COLO829 (cell line): ENCODE measurements at regions not wholly inside any gene's neighbourhood (a gene's known extent, or its start where the extent isn't known, plus 50 kb on each side); places are given as distances from the start of the nearest gene placed in this dataset.
A peak's percentile ranks its signal among the peaks of the same experiment; 100 is the strongest.

Experiments used
- DNase-seq: peaks from one replicate; pipeline ENCODE4 v3.0.0; 2012; ENCODE audit warnings: low spot score

- no peak for DNase-seq
These were observed 277.2 kb downstream of the EIPR1 start for GRCh38 chr2:3100386-3100785.

- no peak for DNase-seq
These were observed 277.8 kb downstream of the EIPR1 start for GRCh38 chr2:3099860-3100234.

- DNase-seq, result no peak
These were observed 278.3 kb downstream of the EIPR1 start for GRCh38 chr2:3099145-3099859.

GRCh38 chr2:3098231-3098630, 279.4 kb downstream of the EIPR1 start:
- DNase-seq, result no peak

- no peak for DNase-seq
These were observed 279.8 kb downstream of the EIPR1 start for GRCh38 chr2:3097804-3098203.

- no peak for DNase-seq
These were observed 282.3 kb downstream of the EIPR1 start for GRCh38 chr2:3094999-3095958.

GRCh38 chr2:3094318-3094717, 283.3 kb downstream of the EIPR1 start:
- DNase-seq, result no peak

- no peak for DNase-seq
These were observed 285.9 kb downstream of the EIPR1 start for GRCh38 chr2:3091696-3092095.

- DNase-seq, result no peak
These were observed 294.9 kb downstream of the EIPR1 start for GRCh38 chr2:3082705-3083104.

GRCh38 chr2:3079959-3080948, 297.4 kb downstream of the EIPR1 start:
- DNase-seq, result no peak

GRCh38 chr2:3079466-3079865, 298.2 kb downstream of the EIPR1 start:
- DNase-seq, result no peak

- DNase-seq, result peak; percentile 29
These were observed 298.9 kb downstream of the EIPR1 start for GRCh38 chr2:3078684-3079083.

- DNase-seq, result no peak
These were observed 300.6 kb downstream of the EIPR1 start for GRCh38 chr2:3076848-3077642.

GRCh38 chr2:3075991-3076340, 301.7 kb downstream of the EIPR1 start:
- DNase-seq, result no peak

GRCh38 chr2:3075316-3075990, 302.2 kb downstream of the EIPR1 start:
- no peak for DNase-seq

- peak; percentile 30 for DNase-seq
These were observed 303.9 kb downstream of the EIPR1 start for GRCh38 chr2:3073704-3074103.

- DNase-seq, result no peak
These were observed 304.5 kb downstream of the EIPR1 start for GRCh38 chr2:3073041-3073595.

GRCh38 chr2:3071685-3072263, 305.8 kb downstream of the EIPR1 start:
- DNase-seq, result no peak

GRCh38 chr2:3066831-3067230, 310.8 kb downstream of the EIPR1 start:
- DNase-seq, result no peak

GRCh38 chr2:3065928-3066327, 311.7 kb downstream of the EIPR1 start:
- no peak for DNase-seq
